VCaP (cell line): ENCODE measurements at regions not wholly inside any gene's neighbourhood (a gene's known extent, or its start where the extent isn't known, plus 50 kb on each side); places are given as distances from the start of the nearest gene placed in this dataset.

ENCODE experiments used
- H3K27ac ChIP-seq: fragments of 450-650 bp; 2 replicates; pipeline ENCODE4 v1.5.1; 2017
- CTCF ChIP-seq: fragments of 450-650 bp; conservative IDR thresholded peaks from 2 replicates; pipeline ENCODE4 v1.5.1; 2017; ENCODE audit warnings: mild to moderate bottlenecking, moderate library complexity

- H3K27ac ChIP-seq = no peak overlapping the region
- no peak for TF ChIP-seq CTCF
Observed at GRCh38 chr5:154648706-154649105, 106.5 kb upstream of the LARP1 start.

DNA sequence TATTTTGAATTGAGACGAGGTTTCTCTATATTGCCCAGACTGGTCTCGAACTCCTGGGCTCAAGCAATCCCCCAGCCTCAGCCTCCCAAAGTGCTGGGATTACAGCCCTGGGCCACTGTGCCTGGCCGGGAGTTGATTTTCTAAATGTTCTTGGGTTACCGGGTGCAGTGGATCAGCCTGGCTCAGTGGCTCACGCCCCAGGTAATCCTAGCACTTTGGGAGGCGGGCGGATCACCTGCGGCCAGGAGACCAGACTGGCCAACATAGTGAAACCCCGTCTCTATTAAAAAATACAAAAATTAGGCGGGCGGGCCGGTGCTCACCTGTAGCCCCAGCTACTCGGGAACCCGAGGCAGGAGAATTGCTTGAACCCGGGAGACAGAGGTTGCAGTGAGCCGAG is 106.9 kb upstream of the LARP1 start:
- no peak overlapping the region for H3K27ac ChIP-seq
- TF ChIP-seq CTCF = no peak

GRCh38 chr5:154647761-154648145 is 107.4 kb upstream of the LARP1 start:
- no peak overlapping the region for H3K27ac ChIP-seq
- no peak for TF ChIP-seq CTCF

DNA sequence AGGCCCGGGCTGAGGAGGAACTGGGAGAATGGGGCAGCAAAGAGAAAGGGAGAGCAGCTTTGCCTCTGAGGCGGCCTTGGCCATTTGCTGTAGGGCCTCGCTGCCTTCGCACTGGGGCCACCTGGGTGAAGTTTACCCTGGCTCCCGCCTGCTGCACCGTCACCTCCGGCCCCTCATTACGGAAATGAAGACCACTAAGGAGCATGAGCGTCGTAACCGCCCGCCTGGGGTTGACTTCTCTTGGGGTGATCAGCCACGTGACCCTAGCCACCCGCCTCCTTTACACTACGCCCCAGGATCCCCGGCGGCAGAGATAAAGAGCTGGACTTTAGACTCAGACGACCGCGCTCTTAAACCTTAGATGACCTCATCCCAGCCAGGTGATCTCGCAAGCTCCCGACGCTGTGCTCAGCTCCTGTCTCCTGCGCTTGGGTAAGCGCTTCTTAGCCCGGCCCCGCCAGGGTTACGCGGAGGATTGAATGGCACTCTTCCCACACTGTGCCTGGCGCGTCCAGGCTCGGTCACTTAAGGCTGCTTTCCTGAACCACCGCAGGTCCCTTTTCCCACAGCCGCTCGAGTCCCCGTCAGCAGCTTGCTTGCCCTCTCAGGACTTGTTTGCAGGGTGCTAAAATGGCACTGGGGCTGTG is 107.9 kb upstream of the LARP1 start:
- H3K27ac ChIP-seq = no peak overlapping the region
- TF ChIP-seq CTCF = no peak

DNA sequence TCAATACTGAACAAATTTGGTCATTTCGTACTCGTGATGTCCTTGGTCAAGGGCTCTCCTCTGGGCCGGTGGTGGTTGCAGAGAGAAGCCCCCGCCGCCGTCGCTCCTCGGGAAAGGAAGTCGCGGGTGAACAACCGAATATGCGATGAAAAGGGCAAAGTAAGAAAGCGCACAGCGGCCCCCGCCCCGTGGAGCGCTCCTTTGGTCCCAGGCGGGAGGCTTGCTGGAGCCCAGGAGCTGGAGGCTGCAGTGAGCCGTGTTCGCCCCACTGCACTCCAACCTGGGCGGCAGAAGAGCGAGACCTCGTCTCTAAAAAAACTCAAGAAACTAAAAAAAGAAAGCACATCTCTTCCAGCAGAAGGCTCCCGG is 108.4 kb upstream of the LARP1 start:
- no peak for TF ChIP-seq CTCF

DNA sequence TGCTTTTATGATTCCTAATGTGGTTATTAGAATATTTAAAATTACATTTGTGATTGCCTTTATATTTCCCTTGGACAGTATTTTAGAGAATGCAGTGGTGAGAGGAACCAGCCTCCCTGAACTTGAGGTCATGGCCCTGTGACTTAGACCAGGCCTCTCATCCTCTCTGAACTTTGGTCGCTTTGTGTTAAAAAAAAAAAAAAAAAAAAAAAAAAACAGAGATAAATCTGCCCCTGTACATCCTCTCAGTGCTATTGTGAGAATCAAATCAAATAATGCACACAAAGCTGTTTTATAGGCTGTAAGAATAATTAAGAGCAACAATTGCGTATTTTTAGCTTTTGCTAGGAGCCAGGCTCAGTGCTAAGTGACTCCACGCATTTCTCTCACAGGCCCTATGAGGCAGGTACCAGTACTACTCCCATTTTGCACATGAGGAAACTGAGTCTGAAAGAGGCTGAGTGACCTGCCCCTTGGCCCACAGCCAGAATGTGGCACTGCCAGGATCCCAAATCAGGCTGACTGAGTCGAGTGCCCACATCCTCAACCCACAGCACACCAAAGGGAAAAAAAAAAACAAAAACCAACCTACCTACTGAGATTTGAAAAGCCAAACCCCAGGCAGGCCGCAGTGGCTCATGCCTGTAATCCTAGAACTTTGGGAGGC is 110.3 kb upstream of the LARP1 start:
- TF ChIP-seq CTCF = no peak
- H3K27ac ChIP-seq = no peak overlapping the region

More for the DNA sequence above, 108.4 kb upstream of the LARP1 start:
- no peak overlapping the region for H3K27ac ChIP-seq

GRCh38 chr5:154642499-154643245 is 112.5 kb upstream of the LARP1 start:
- TF ChIP-seq CTCF = peak; percentile 95
- no peak overlapping the region for H3K27ac ChIP-seq
